Bronchial epithelial cell (primary cell): ENCODE measurements at regions not wholly inside any gene's neighbourhood (a gene's known extent, or its start where the extent isn't known, plus 50 kb on each side); places are given as distances from the start of the nearest gene placed in this dataset.

ENCODE experiments used
- DNase-seq: peaks from one replicate; pipeline ENCODE4 v3.0.0-alpha.2; 2010; ENCODE audit warnings: low read depth
- FAIRE-seq: peaks from 2 replicates; lab custom pipeline; 2011; peaks lifted over from hg19 to GRCh38; lab: Jason Lieb, UNC
- H3K27me3 ChIP-seq: 2 replicates; pipeline ENCODE4 v1.5.1; 2011; ENCODE audit warnings: low read length; ENCODE audit not compliant: control insufficient read depth, insufficient read depth
- H3K36me3 ChIP-seq: 2 replicates; pipeline ENCODE4 v1.5.1; 2011; ENCODE audit warnings: low read length; ENCODE audit not compliant: control insufficient read depth, insufficient read depth
- H3K4me3 ChIP-seq: 2 replicates; pipeline ENCODE4 v1.5.1; 2011; ENCODE audit warnings: mild to moderate bottlenecking, low read depth, low read length, control low read depth
- CTCF ChIP-seq: IDR thresholded peaks from 2 replicates; pipeline ENCODE4 v1.5.1; 2011; ENCODE audit warnings: mild to moderate bottlenecking, moderate library complexity, low read length, control low read depth, inconsistent platforms; ENCODE audit not compliant: insufficient read depth, severe bottlenecking

- H3K4me3 ChIP-seq, result no peak overlapping the region
- DNase-seq (no peak), FAIRE-seq (no peak)
- no peaks in the 10 kb centered on the region for H3K36me3 ChIP-seq
- H3K27me3 ChIP-seq, result no peaks in the 10 kb centered on the region
- TF ChIP-seq CTCF, result no peak
Measured at GRCh38 chrY:26409329-26409712, 787.4 kb downstream of the CDY1 start.
